ENCODE measurements at regions not wholly inside any gene's neighbourhood (a gene's known extent, or its start where the extent isn't known, plus 50 kb on each side); places are given as distances from the start of the nearest gene placed in this dataset.

- Histone ChIP-seq H3K4me1 (no peaks in the 10 kb centered on the region), H3K9me3 (no peaks in the 10 kb centered on the region), H3K4me3 (no peak overlapping the region), H3K27me3 (no peaks in the 10 kb centered on the region), H3K27ac (no peak overlapping the region), H3K36me3 (no peaks in the 10 kb centered on the region)
- TF ChIP-seq, protein P1, sequence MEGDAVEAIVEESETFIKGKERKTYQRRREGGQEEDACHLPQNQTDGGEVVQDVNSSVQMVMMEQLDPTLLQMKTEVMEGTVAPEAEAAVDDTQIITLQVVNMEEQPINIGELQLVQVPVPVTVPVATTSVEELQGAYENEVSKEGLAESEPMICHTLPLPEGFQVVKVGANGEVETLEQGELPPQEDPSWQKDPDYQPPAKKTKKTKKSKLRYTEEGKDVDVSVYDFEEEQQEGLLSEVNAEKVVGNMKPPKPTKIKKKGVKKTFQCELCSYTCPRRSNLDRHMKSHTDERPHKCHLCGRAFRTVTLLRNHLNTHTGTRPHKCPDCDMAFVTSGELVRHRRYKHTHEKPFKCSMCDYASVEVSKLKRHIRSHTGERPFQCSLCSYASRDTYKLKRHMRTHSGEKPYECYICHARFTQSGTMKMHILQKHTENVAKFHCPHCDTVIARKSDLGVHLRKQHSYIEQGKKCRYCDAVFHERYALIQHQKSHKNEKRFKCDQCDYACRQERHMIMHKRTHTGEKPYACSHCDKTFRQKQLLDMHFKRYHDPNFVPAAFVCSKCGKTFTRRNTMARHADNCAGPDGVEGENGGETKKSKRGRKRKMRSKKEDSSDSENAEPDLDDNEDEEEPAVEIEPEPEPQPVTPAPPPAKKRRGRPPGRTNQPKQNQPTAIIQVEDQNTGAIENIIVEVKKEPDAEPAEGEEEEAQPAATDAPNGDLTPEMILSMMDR (IDR thresholded peaks at IDR 0.05), result no peak
- TF ChIP-seq POLR2A (IDR thresholded peaks at IDR 0.05), result no peak
- no peak for TF ChIP-seq EP300 (IDR thresholded peaks at IDR 0.05)
- WGBS, 2 donors, result 54 to 55% methylated on average over 5 of the region's 5 CpGs
- no peak for DNase-seq (ENCODE audit: low spot score in 2 of 2)
Observed at GRCh38 chr14:98112194-98112780, 1159.7 kb downstream of the BCL11B start.

GRCh38 chr14:98114122-98114895 is 1157.7 kb downstream of the BCL11B start:
- TF ChIP-seq, protein P1 (IDR thresholded peaks at IDR 0.05), result no peak
- no peak for TF ChIP-seq EP300 (IDR thresholded peaks at IDR 0.05)
- TF ChIP-seq POLR2A (IDR thresholded peaks at IDR 0.05), result no peak
- no peak overlapping the region for H3K27ac ChIP-seq
- no peaks in the 10 kb centered on the region for H3K27me3 ChIP-seq
- H3K9me3 ChIP-seq, result no peaks in the 10 kb centered on the region
- 30 to 45% methylated on average over 3 of the region's 3 CpGs for WGBS, 2 donors
- no peak for DNase-seq (ENCODE audit: low spot score in 2 of 2)
- H3K4me3 ChIP-seq, result no peak overlapping the region
- H3K36me3 ChIP-seq, result no peaks in the 10 kb centered on the region
- no peaks in the 10 kb centered on the region for H3K4me1 ChIP-seq

GRCh38 chr14:98114946-98115345 is 1157.1 kb downstream of the BCL11B start:
- Histone ChIP-seq H3K27ac (no peak overlapping the region), H3K4me1 (no peaks in the 10 kb centered on the region), H3K4me3 (no peak overlapping the region), H3K27me3 (no peaks in the 10 kb centered on the region), H3K9me3 (peaks cover 0 to 6% (median 0%) of the 10 kb centered on the region in 4 donors), H3K36me3 (no peaks in the 10 kb centered on the region)
- TF ChIP-seq EP300 (IDR thresholded peaks at IDR 0.05), result no peak
- DNase-seq (ENCODE audit: low spot score in 2 of 2), result no peak
- 69 to 89% methylated on average over 1 of the region's 1 CpG for WGBS, 2 donors

DNA sequence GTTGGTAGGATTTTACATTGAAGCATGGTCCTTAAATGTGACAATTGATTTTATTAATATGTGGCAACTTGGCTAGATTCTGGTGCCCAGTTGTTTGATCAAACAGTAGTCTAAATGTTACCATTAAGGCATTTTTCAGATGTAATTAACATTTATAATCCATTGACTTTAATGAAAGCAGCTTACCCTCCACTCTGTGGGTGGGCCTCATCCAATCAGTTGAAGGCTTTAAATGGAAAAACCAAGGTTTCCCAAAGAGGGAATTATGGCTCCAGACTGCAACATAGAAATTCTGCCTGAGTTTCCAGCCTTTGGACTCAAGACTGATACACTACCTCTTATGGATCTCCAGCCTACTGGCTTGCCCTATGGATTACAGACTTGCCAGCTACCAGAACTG is 1153.2 kb downstream of the BCL11B start:
- H3K36me3 ChIP-seq, result no peaks in the 10 kb centered on the region
- no peak overlapping the region for H3K4me3 ChIP-seq
- no peak for TF ChIP-seq POLR2A (IDR thresholded peaks at IDR 0.05)
- no peak for TF ChIP-seq EP300 (IDR thresholded peaks at IDR 0.05)
- TF ChIP-seq, protein P1 (IDR thresholded peaks at IDR 0.05), result no peak
- no peak for DNase-seq (ENCODE audit: low spot score in 2 of 2)
- H3K9me3 ChIP-seq, result peaks cover 0 to 7% (median 0%) of the 10 kb centered on the region in 4 donors
- no peaks in the 10 kb centered on the region for H3K4me1 ChIP-seq
- no peak overlapping the region for H3K27ac ChIP-seq
- H3K27me3 ChIP-seq, result no peaks in the 10 kb centered on the region

- H3K27ac ChIP-seq, result no peak overlapping the region
- TF ChIP-seq, protein P1 (IDR thresholded peaks at IDR 0.05), result no peak
- no peak for TF ChIP-seq EP300 (IDR thresholded peaks at IDR 0.05)
- TF ChIP-seq POLR2A (IDR thresholded peaks at IDR 0.05), result no peak
Observed at GRCh38 chr14:98119739-98120138, 1152.3 kb downstream of the BCL11B start.

More at GRCh38 chr14:98119739-98120138, 1152.3 kb downstream of the BCL11B start:
- no peak for DNase-seq (ENCODE audit: low spot score in 2 of 2)
- no peak overlapping the region for H3K4me3 ChIP-seq
- H3K4me1 ChIP-seq, result no peaks in the 10 kb centered on the region
- H3K27me3 ChIP-seq, result no peaks in the 10 kb centered on the region
- 71 to 85% methylated on average over 4 of the region's 4 CpGs for WGBS, 2 donors
- H3K36me3 ChIP-seq, result no peaks in the 10 kb centered on the region
- peaks cover 0 to 8% (median 0%) of the 10 kb centered on the region in 4 donors for H3K9me3 ChIP-seq
